GM23248 (cell line): ENCODE measurements at regions not wholly inside any gene's neighbourhood (a gene's known extent, or its start where the extent isn't known, plus 50 kb on each side); places are given as distances from the start of the nearest gene placed in this dataset.

Experiments used
- DNase-seq: peaks from one replicate; pipeline ENCODE4 v3.0.0-alpha.2; 2015
- H2AFZ ChIP-seq: fragments of 200-600 bp; sonication (generic); 2 replicates; pipeline ENCODE4 v1.6.1; 2016; ENCODE audit warnings: antibody characterized with exemption
- H3F3A ChIP-seq: fragments of 200-600 bp; sonication (generic); 2 replicates; pipeline ENCODE4 v1.6.1; 2016; ENCODE audit warnings: mild to moderate bottlenecking, antibody characterized with exemption, mixed run types; ENCODE audit not compliant: insufficient read depth
- H3K27ac ChIP-seq: fragments of 200-600 bp; sonication (generic); 2 replicates; pipeline ENCODE4 v1.5.1; 2016; ENCODE audit warnings: mild to moderate bottlenecking
- H3K27me3 ChIP-seq: fragments of 200-600 bp; sonication (generic); replicated peaks from 2 replicates; pipeline ENCODE4 v1.6.1; 2016; ENCODE audit warnings: mild to moderate bottlenecking; ENCODE audit not compliant: insufficient read depth
- H3K36me3 ChIP-seq: fragments of 200-600 bp; sonication (generic); 2 replicates; pipeline ENCODE4 v1.6.1; 2016; ENCODE audit warnings: low read depth, mild to moderate bottlenecking
- H3K4me1 ChIP-seq: fragments of 200-600 bp; sonication (generic); 2 replicates; pipeline ENCODE4 v1.6.1; 2016; ENCODE audit warnings: mild to moderate bottlenecking; ENCODE audit not compliant: insufficient read depth
- H3K4me2 ChIP-seq: fragments of 200-600 bp; sonication (generic); one replicate; pipeline ENCODE4 v1.6.1; 2016; ENCODE audit warnings: mild to moderate bottlenecking; ENCODE audit not compliant: unreplicated experiment
- H3K4me3 ChIP-seq: fragments of 200-600 bp; sonication (generic); 2 replicates; pipeline ENCODE4 v1.5.1; 2016; ENCODE audit warnings: mild to moderate bottlenecking
- H3K79me2 ChIP-seq: fragments of 200-600 bp; sonication (generic); 2 replicates; pipeline ENCODE4 v1.6.1; 2016; ENCODE audit warnings: mild to moderate bottlenecking; ENCODE audit not compliant: insufficient read depth
- H3K9ac ChIP-seq: fragments of 200-600 bp; sonication (generic); 2 replicates; pipeline ENCODE4 v1.6.1; 2016; ENCODE audit warnings: mild to moderate bottlenecking
- H3K9me2 ChIP-seq: fragments of 200-600 bp; sonication (generic); 2 replicates; pipeline ENCODE4 v1.6.1; 2016; ENCODE audit warnings: mixed run types, mild to moderate bottlenecking, moderate library complexity; ENCODE audit not compliant: insufficient read depth
- H3K9me3 ChIP-seq: fragments of 200-600 bp; sonication (generic); one replicate; pipeline ENCODE4 v1.6.1; 2017; ENCODE audit warnings: low read depth
- H4K20me1 ChIP-seq: fragments of 200-600 bp; sonication (generic); 2 replicates; pipeline ENCODE4 v1.6.0; 2016; ENCODE audit not compliant: insufficient read depth
- EZH2 ChIP-seq: fragments of 200-600 bp; sonication (generic); IDR thresholded peaks from 2 replicates; pipeline ENCODE4 v1.6.1; 2018; ENCODE audit warnings: antibody characterized with exemption, mild to moderate bottlenecking; ENCODE audit not compliant: insufficient read depth, poor library complexity, severe bottlenecking
- EZH2phosphoT487 ChIP-seq: fragments of 200-600 bp; sonication (generic); IDR thresholded peaks from 2 replicates; pipeline ENCODE4 v1.6.1; 2018; ENCODE audit warnings: antibody characterized with exemption, moderate library complexity, mild to moderate bottlenecking, low read depth; ENCODE audit not compliant: insufficient read depth
- WGBS, 2 experiments: methylation state at CpG; one replicate each; pipeline ENCODE4 v1.1.6; 2015 to 2017; ENCODE audit warnings: low lambda C conversion rate in 2 of 2, low coverage in 1 of 2; ENCODE audit errors: missing lambda C conversion rate in 2 of 2; 5-methylcytosine and 5-hydroxymethylcytosine counted together
- in situ Hi-C: fragments of 300-500 bp; cut with MboI; formaldehyde crosslinking; loops from 2 replicates; pipeline ENCODE4 v1.15.0; 2020

DNA sequence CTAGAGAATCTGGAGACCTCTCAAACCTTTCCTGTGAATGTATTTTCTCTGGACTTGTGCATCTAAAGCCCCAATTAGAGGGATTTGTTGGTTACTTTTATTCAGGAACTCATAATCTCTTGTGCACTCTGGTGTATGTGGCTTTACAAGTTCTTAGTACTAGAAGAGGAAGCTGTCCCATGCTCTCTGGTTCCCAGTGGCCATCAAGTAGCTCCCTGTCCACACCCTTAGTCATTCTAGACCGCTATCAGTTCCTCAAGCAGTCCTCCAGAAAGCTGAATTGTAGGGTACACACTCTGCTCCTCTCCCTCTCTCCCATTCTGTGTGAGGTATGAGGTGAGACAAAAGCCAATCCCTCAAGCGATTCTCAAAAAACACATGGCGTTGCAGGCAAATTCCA, 470.3 kb downstream of the PTPRC start:
- Histone ChIP-seq H3K4me2 (no peak overlapping the region), H3K36me3 (no peaks in the 10 kb centered on the region), H3K9ac (no peak overlapping the region), H3K79me2 (no peaks in the 10 kb centered on the region), H3K4me1 (no peaks in the 10 kb centered on the region), H3K9me3 (no peaks in the 10 kb centered on the region), H3F3A (no peaks in the 10 kb centered on the region), H3K9me2 (no peaks in the 10 kb centered on the region), H3K27ac (no peak overlapping the region), H4K20me1 (no peaks in the 10 kb centered on the region), H3K27me3 (0 out of 2 replicates have a peak, but pooled peaks cover 9% of the 10 kb centered on the region), H2AFZ (no peak overlapping the region), H3K4me3 (no peak overlapping the region)
- DNase-seq: no peak
- in situ Hi-C loops: no loop called here
- WGBS, 2 experiments: 71 to 79% methylated on average over 3 of the region's 3 CpGs
- no peak for TF ChIP-seq EZH2
- no peak for TF ChIP-seq EZH2phosphoT487

- Histone ChIP-seq H3K4me2 (no peak overlapping the region), H4K20me1 (no peaks in the 10 kb centered on the region), H3K4me3 (no peak overlapping the region), H3K4me1 (no peaks in the 10 kb centered on the region), H3K27ac (no peak overlapping the region), H3K27me3 (0 out of 2 replicates have a peak, but pooled peaks cover 5% of the 10 kb centered on the region), H2AFZ (no peak overlapping the region), H3K79me2 (no peaks in the 10 kb centered on the region), H3K9ac (no peak overlapping the region), H3F3A (no peaks in the 10 kb centered on the region), H3K36me3 (no peaks in the 10 kb centered on the region), H3K9me3 (no peaks in the 10 kb centered on the region), H3K9me2 (no peaks in the 10 kb centered on the region)
- no peak for DNase-seq
- TF ChIP-seq EZH2 (no peak), EZH2phosphoT487 (no peak)
- in situ Hi-C loops: no loop called here
These were observed 473.5 kb downstream of the PTPRC start for GRCh38 chr1:199112365-199112764.

- no peaks in the 10 kb centered on the region for H3F3A ChIP-seq
- in situ Hi-C loops: no loop called here
- no peak overlapping the region for H3K9ac ChIP-seq
- no peaks in the 10 kb centered on the region for H3K9me3 ChIP-seq
- H3K27ac ChIP-seq: no peak overlapping the region
- no peaks in the 10 kb centered on the region for H3K9me2 ChIP-seq
- H3K4me3 ChIP-seq: no peak overlapping the region
- H3K4me2 ChIP-seq: no peak overlapping the region
- 0 out of 2 replicates have a peak, but pooled peaks cover 5% of the 10 kb centered on the region for H3K27me3 ChIP-seq
- TF ChIP-seq EZH2phosphoT487 (no peak), EZH2 (no peak)
- H3K36me3 ChIP-seq: no peaks in the 10 kb centered on the region
- peak; percentile 65 for DNase-seq
- H3K4me1 ChIP-seq: no peaks in the 10 kb centered on the region
- H3K79me2 ChIP-seq: no peaks in the 10 kb centered on the region
- H2AFZ ChIP-seq: no peak overlapping the region
- 48 to 68% methylated on average over 2 of the region's 2 CpGs for WGBS, 2 experiments
- H4K20me1 ChIP-seq: no peaks in the 10 kb centered on the region
These were observed 474.5 kb downstream of the PTPRC start for GRCh38 chr1:199113265-199113869.

GRCh38 chr1:199116488-199116887, 477.6 kb downstream of the PTPRC start:
- TF ChIP-seq EZH2phosphoT487 (no peak), EZH2 (no peak)
- Histone ChIP-seq H2AFZ (no peak overlapping the region), H3K9ac (no peak overlapping the region), H3K4me1 (no peaks in the 10 kb centered on the region), H4K20me1 (no peaks in the 10 kb centered on the region), H3K79me2 (no peaks in the 10 kb centered on the region), H3K36me3 (no peaks in the 10 kb centered on the region), H3K9me2 (no peaks in the 10 kb centered on the region), H3K4me2 (no peak overlapping the region), H3K27me3 (no peaks in the 10 kb centered on the region), H3K4me3 (no peak overlapping the region), H3K9me3 (no peaks in the 10 kb centered on the region), H3K27ac (no peak overlapping the region), H3F3A (no peaks in the 10 kb centered on the region)
- in situ Hi-C loops: no loop called here
- no peak for DNase-seq

DNA sequence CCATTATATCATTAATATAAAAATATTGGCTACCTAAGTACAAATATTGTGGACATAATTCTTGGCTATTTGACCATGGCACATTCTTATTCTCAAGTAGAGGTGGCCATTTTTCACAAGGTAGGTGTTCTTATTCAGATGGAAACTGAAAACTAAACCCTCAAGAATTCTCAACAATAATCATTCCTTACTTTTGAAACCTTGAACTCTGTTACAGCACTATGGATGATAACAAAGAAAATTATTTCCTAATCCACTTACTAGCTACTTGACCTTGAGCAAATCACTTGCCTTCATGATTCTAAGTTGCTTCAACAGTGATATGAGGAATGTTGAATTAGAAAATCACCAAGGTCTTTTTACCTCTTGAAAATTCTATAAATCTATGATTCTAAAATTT, 482.2 kb downstream of the PTPRC start:
- Histone ChIP-seq H4K20me1 (no peaks in the 10 kb centered on the region), H3K36me3 (no peaks in the 10 kb centered on the region), H3K79me2 (no peaks in the 10 kb centered on the region), H3F3A (peaks cover 24% of the 10 kb centered on the region), H3K27me3 (no peaks in the 10 kb centered on the region), H3K4me3 (no peak overlapping the region), H3K4me2 (no peak overlapping the region), H3K9me3 (no peaks in the 10 kb centered on the region), H3K4me1 (peaks cover 24% of the 10 kb centered on the region), H3K27ac (no peak overlapping the region), H3K9me2 (no peaks in the 10 kb centered on the region), H2AFZ (no peak overlapping the region), H3K9ac (no peak overlapping the region)
- TF ChIP-seq EZH2 (no peak), EZH2phosphoT487 (no peak)
- no peak for DNase-seq
- in situ Hi-C loops: no loop called here
